OCI-LY7 (cell line): ENCODE measurements at regions not wholly inside any gene's neighbourhood (a gene's known extent, or its start where the extent isn't known, plus 50 kb on each side); places are given as distances from the start of the nearest gene placed in this dataset.

Experiments used
- EZH2phosphoT487 ChIP-seq: fragments of 200-600 bp; sonication (generic); IDR thresholded peaks from 2 replicates; pipeline ENCODE4 v1.6.1; 2018; ENCODE audit warnings: low read depth, borderline replicate concordance, mild to moderate bottlenecking, mixed run types, antibody characterized with exemption, low read length, moderate library complexity, mixed read lengths
- TF ChIP-seq, protein P1 (sequence below): fragments of 200-600 bp; sonication (generic); conservative IDR thresholded peaks from 2 replicates; pipeline ENCODE4 v1.5.1; 2014; ENCODE audit warnings: mild to moderate bottlenecking, antibody characterized with exemption, low read length, moderate library complexity, mixed read lengths

- TF ChIP-seq, protein P1, sequence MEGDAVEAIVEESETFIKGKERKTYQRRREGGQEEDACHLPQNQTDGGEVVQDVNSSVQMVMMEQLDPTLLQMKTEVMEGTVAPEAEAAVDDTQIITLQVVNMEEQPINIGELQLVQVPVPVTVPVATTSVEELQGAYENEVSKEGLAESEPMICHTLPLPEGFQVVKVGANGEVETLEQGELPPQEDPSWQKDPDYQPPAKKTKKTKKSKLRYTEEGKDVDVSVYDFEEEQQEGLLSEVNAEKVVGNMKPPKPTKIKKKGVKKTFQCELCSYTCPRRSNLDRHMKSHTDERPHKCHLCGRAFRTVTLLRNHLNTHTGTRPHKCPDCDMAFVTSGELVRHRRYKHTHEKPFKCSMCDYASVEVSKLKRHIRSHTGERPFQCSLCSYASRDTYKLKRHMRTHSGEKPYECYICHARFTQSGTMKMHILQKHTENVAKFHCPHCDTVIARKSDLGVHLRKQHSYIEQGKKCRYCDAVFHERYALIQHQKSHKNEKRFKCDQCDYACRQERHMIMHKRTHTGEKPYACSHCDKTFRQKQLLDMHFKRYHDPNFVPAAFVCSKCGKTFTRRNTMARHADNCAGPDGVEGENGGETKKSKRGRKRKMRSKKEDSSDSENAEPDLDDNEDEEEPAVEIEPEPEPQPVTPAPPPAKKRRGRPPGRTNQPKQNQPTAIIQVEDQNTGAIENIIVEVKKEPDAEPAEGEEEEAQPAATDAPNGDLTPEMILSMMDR = peak; percentile 86
- no peak for TF ChIP-seq EZH2phosphoT487
Measured at GRCh38 chr10:63819753-63820329, 298.6 kb downstream of the REEP3 start.
